Stimulated activated CD8-positive, alpha-beta memory T cell treated with anti-CD3 and anti-CD28 coated beads, Interleukin-7, amount 100 ng/mL, for 24 hours (primary cell): ENCODE measurements at regions not wholly inside any gene's neighbourhood (a gene's known extent, or its start where the extent isn't known, plus 50 kb on each side); places are given as distances from the start of the nearest gene placed in this dataset.
A peak's percentile ranks its signal among the peaks of the same experiment; 100 is the strongest.

Experiments
- DNase-seq: peaks from one replicate; pipeline ENCODE4 v3.0.0-alpha.2; 2020; ENCODE audit warnings: low read depth

DNA sequence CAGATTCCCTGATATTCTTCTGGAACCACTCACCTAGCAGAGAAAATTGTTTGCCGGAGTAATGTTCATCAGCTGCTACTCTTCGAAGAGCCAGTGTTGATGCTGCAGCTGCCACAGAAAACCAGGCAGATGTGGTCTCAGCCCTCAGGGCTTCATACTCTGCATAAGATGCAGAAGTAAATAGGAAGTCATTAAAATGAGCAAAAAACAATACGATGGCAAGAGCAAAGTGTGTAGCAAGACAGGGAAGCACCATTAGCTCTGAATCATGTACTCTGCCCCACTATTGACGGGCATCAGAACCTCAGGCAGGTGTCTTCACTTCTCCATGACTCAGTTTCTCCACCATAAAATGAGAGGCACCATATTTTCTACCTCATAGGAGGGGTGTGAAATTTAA is 991.6 kb upstream of the TMEM132C start:
- no peak for DNase-seq

DNA sequence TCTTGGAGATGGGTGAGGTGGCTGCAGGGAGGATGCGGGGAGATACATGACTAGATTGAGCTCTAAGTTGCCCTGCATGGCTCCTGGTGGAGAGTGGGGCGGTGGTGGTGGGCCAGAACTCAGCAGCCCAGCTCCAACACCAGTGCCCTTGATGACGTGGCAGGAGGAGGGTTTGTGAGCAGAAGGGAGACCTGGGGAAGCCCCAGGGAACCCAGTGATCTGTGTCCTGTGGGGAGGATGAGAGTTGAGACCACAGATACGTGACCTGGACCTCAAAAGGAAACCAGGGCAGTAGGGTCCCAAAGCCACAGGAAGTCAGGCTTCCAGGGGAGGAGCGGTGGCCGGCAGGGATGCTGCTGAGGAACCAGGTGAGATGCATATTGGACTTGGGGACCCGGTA is 989.1 kb upstream of the TMEM132C start:
- DNase-seq, result no peak

- no peak for DNase-seq
These were observed 988.6 kb upstream of the TMEM132C start for GRCh38 chr12:127278351-127278750.

- peak; percentile 44 for DNase-seq
These were observed 986.3 kb upstream of the TMEM132C start for GRCh38 chr12:127280393-127281275.

- no peak for DNase-seq
These were observed 984.0 kb upstream of the TMEM132C start for GRCh38 chr12:127282786-127283565.

DNA sequence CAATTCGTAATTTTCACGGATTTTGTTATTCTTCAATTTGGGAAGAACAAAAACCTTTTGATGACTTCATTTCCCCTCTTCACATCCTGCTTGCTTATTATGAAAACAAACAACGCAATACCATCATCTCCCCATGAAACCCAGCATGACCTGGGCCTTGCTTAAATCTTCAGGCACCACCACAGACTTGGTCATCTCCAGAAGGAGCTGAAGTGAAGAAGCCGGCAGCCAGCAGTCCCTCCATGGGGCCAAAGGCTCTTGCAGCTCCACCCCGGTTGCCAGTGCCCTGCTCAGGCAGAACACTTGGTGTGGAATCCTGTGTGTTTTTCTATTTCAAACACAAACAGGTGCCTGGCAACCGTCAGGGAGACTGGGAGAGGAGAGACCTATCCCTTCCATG is 982.9 kb upstream of the TMEM132C start:
- no peak for DNase-seq

DNA sequence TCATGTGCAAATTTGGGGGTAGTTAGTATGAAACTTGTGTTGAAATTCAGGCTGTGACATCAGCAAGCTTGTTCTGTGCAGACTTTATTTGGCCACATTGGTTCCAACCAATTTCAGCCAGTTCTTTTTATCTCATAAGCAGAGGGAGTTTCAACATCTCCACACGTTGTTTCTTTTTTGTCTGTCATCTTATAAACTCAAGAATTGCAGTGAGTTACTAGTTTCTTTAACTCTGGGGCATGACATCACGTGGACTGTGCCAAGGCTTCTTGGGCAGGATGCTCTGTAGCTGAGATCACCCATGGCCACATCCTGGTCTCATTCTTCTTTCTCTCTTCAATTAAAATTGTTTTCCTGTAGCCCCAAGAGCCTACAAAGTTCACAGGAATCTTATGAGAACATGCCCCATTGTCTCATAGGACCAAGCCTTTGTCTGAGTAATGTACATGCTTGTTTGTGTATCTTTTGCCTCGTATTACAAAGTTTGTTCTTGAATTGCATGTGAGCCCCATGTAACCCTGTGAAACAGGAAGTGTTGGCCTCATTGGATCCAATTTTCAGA is 982.0 kb upstream of the TMEM132C start:
- DNase-seq, result no peak

DNA sequence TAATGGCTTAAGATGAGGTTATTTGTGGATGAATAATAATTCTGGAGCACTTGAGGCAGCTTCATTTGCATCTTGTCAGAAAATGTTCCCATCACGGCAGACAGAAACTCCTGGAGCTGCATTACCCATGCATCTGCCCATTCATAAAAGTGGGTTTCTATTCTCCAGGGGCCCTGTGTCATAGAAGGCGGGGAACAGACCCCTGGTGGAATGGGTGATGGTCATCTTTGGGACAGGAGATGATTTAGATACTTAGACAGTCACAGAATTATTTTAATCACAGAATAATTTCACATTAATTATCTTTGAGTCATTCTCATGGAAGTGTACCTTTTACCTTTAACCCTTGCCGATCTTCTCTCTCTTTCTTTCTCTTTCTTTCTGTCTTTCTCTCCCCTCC is 980.7 kb upstream of the TMEM132C start:
- no peak for DNase-seq

GRCh38 chr12:127287256-127287655 is 979.7 kb upstream of the TMEM132C start:
- no peak for DNase-seq

- no peak for DNase-seq
These were observed 976.7 kb upstream of the TMEM132C start for GRCh38 chr12:127290251-127290650.

GRCh38 chr12:127292736-127293135 is 974.2 kb upstream of the TMEM132C start:
- DNase-seq, result no peak

GRCh38 chr12:127293507-127294310 is 973.3 kb upstream of the TMEM132C start:
- peak; percentile 14 for DNase-seq

- DNase-seq, result no peak
These were observed 972.2 kb upstream of the TMEM132C start for GRCh38 chr12:127294651-127295210.

GRCh38 chr12:127295630-127296029 is 971.3 kb upstream of the TMEM132C start:
- no peak for DNase-seq

GRCh38 chr12:127296591-127296990 is 970.4 kb upstream of the TMEM132C start:
- DNase-seq, result no peak

- DNase-seq, result no peak
These were observed 969.6 kb upstream of the TMEM132C start for GRCh38 chr12:127297327-127297726.

DNA sequence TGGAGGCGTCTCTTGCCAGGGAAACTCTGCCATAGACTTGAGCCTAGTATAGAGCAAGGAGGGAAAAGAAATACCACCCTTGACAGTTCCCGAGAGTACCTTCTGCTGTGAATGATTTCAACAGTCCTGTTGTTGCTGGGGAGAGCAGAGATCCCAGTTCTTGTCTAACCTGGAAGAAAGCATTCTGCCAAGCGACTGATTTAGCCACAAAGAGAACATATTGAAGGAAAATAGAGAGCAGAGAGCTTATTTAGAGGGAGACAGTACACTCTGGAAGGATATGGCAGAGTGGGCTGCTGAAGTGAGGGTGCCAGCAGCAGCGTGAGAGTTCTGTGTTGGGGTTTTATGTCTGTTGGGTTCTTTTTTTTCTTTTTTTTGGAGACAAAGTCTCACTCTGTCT is 966.9 kb upstream of the TMEM132C start:
- DNase-seq, result no peak

DNA sequence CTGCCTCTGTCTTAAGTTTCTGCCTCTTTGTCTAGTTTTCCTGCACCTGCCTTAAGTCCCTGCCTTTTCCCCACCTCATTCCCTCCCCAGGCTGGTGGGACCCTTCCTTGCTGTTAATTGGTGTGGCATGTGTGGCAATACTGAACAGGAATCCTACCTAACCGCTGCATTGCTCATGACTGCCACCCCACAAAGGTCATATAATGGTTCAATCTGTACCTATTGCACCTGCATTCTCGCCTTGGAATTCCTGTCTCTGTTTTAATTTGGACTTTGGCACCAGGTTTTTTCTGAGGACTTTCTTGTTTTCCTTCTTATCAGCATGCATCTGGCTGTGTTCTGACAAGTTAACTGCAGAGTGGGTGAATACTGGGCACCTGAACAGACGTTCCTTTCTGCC is 966.2 kb upstream of the TMEM132C start:
- no peak for DNase-seq

- DNase-seq, result no peak
These were observed 965.1 kb upstream of the TMEM132C start for GRCh38 chr12:127301876-127302275.

DNA sequence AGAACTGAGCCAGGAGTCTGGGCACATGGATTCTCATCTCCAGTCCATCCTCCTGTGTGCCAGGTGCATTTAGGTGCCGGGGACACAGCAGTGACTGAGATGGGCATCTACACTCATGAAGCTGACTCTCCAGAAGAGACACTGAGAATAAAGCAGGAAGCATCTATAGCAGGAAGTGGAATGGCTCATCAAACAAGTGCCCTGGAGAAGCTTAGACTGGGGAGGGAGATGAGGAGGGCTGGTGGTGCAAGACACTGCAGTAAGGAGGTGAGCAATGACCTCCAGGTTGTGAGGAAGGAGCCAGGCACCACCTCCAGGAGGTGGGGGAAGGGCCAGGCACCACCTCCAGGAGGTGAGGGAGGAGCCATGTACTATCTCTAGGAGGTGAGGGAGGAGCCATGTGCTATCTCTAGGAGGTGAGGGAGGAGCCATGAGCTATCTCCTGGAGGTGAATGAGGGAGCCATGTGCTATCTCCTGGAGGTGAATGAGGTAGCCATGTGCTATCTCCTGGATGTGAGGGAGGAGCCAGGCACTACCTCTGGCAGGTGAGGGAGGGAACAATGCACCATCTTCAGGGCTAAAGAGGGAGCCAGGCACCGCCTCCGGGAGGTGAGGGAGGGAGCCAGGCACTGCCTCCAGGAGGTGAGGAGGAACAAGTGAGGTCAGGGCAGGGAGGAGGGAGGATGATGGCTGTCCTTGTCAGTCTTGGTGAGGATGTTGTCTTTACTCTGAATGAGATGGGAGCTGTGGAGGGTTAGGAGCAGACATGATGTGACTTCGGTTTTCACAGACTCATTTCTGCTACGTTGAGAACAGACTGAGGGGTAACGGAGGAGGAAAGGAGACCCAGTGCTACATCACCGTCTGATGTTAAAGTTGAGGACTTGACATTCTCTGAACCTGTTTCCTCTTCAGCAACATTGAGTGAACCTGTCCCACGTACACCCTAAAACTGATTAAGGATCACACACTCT is 961.9 kb upstream of the TMEM132C start:
- DNase-seq, result no peak
